EL (cell line): ENCODE measurements at regions not wholly inside any gene's neighbourhood (a gene's known extent, or its start where the extent isn't known, plus 50 kb on each side); places are given as distances from the start of the nearest gene placed in this dataset.
"Not testable (repeated sequence)": the region's sequence is repeated elsewhere in the genome, so short reads cannot be mapped to it uniquely, and the experiment has no call there.

ENCODE experiments used
- DNase-seq: peaks from one replicate; pipeline ENCODE4 v3.0.0-alpha.2; 2016

DNA sequence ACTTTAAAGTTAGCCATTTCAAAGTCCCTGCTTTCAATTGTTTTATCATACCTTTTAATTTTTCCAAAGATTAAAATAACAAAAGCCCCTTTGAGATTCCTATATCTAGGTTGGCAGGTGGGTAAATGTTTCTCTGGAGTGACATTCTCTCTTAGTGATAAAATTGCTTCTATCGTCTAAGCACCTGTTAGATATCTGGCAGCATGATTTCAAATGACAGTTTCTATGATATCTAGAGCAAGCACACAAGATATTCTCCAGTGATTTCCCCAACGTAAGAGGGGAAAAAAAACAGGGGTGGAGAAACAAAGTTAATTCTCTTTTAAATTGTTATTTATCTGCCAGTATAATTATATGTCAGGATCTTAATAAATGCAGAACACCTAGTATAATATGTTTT lies 610.2 kb downstream of the DSC3 start:
- DNase-seq, result no peak

DNA sequence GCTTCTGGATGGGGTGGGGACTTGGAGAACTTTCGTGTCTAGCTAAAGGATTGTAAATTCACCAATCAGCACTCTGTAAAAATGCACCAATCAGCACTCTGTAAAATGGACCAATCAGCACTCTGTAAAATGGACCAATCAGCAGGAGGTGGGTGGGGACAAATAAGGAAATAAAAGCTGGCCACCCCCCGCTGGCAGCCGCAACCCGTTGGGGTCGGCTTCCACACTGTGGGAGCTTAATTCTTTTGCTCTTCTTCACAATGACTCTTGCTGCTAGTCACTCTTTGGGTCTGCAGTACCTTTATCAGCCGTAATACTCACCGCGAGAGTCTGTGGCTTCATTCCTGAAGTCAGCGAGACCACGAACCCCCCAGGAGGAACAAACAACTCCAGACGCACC lies 623.1 kb downstream of the DSC3 start:
- not testable (repeated sequence) for DNase-seq

DNA sequence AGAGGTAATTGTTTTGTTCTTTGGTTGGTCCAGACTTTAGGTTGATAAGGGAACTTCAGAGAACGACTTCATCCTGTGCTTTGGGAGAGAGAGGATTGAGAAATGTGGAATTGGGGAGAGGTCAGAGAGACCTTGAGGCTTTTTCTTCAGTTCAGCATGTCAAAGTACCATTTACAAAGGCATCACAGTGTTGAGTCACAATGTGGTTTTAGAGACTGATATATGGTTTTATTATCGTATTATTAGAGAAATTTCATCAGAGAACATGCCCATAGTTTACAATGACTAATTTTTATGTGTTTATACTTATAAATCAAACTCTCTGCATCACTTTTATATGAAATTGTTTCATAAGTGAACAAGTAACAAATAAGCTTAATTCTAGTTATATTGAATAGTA lies 626.6 kb downstream of the DSC3 start:
- no peak for DNase-seq

DNA sequence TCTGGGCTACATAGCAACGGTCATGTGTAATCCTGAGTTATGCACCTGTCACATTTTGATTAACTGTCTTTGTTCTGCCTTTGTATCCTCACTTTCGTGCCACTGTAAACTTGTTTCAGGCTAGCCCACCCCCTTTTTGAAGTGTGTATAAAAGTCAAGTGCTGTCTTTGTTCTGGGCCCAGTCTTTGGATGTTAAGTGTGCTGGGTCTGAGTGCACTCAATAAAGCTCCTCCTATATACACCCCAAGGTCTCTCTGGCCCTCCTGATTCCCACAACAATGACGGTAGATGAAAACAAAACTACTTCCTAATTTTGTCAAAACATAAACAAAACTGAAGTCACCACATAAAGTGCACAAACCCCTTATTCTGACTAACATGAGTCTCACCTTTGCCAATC lies 633.4 kb downstream of the DSC3 start:
- DNase-seq, result no peak

DNA sequence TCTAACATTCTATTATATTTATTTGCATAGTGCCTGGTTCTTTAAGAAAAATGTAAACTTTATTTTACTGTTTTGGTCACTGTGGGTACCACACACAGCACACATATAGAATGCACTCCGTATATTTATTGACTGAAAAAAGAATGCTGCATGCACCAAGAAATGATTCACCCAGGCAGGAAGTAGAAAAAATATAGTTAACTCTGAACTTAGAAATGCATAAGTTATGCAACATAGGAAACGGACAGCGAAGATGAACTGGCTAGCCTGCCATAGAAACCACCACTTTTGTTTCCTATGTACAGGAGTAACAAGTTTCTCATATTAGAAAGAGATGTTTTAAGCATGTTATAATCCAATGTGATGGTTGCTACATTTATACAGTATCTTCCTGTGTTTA lies 635.8 kb downstream of the DSC3 start:
- no peak for DNase-seq

DNA sequence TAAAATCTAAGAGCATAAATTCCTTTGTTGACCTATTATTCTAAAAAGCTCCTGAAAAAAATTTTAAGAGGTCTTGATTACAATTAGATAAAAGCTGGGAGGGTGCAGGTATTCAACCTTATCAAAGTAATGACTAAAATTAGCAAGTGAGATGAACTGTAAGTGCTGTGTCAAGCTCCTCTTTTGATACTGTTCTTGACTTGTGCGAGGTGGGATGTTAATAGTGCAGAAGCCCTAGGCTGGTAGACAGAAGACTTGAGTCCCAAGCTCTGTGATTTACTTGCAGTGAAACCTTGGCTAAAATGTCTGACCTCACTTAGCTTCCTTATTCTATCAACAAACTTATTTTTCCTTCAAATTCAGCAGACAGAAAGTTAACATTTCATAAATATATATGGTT lies 637.5 kb downstream of the DSC3 start:
- no peak for DNase-seq

DNA sequence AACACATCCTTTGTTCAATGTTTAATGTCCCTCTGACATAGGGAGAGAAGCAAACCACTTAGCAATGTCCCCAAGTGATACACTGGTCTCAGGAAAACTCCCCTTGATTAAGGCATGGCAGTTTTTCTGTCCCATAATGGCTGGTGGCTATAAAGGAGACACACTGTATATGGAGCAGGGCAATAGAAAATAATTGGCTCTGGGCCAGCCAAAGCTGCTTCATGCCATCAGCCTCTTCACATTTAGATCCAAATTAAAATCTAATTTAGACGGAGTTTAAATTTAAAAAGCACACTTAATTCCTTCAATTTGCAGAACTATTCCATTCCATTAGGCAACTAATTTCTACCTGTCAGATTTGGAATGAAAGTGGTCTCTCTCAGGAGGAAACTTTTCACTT lies 638.1 kb downstream of the DSC3 start:
- DNase-seq, result no peak

DNA sequence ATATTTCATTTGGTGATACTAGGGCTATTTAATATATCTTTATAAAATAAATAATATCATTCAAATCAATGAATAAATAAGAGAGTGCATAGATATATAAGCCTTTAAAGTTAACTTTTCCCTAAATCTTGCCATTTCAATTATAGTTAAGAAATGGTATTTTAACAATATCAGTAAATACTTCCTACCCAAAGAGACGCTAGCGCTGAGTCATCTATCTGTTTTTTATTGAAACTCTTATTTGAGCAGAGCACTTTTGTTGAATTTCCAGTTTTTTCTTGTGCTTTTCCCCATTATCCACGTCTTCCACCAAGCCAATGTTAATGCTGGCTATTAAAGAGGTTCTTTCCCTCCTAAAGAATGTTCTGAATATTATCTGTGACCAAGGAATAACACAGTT lies 639.3 kb downstream of the DSC3 start:
- DNase-seq, result no peak

DNA sequence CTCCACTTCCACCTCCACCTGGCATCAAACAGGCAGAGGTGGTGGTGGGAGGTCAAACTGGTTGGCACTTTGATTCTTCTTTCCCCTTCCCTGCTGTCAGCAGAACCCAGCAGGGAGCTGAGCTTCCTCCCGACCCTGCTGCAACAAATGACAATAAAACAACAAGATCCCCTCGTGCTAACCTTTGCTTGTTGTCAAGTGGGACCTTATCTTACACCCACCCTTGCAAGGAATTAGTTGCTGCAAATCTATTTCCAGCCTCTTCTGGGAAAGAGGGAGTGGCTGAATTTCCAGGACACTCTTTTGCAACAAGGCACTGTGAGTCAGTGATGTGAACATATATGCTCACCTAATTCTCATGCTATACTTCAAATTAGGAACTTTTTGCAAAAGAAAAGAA lies 655.1 kb downstream of the DSC3 start:
- no peak for DNase-seq

DNA sequence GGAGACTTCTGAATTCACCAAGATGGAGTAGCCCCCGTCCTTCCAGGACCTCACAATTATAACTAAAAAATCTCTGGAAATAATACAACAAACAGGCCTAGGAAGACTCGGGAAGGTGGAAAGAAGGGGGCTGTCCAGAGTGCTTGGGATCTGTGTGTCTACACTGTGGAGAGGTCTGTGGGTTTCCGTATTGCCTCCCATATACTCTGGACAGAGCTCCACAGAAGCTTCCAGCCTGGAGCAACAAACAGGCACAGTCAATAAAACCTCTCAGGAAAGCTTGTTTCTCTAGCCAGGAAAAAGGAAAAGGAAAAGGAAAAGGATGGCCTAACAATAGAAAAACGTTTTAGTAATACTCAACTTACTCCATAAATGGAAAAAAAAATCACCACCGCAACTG lies 655.9 kb downstream of the DSC3 start:
- DNase-seq, result no peak

DNA sequence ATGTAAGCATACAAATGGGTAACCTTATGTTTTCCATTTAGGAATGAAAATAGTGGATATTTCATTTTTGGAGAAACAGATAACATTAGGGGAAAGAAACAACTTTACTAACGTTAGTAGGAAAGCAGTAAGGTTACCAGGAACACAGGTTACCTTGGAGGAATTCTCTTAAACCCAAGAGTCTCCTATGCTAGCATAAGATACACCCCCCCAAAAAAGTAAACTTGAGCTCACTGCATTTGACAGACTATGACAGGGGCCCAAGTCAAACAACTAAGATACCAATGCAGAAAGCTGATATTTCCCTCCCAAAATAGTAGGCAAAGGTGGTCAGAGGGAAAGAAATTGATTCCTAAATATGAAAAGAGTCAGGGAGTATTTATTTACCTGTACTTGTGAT lies 656.9 kb downstream of the DSC3 start:
- DNase-seq, result no peak

DNA sequence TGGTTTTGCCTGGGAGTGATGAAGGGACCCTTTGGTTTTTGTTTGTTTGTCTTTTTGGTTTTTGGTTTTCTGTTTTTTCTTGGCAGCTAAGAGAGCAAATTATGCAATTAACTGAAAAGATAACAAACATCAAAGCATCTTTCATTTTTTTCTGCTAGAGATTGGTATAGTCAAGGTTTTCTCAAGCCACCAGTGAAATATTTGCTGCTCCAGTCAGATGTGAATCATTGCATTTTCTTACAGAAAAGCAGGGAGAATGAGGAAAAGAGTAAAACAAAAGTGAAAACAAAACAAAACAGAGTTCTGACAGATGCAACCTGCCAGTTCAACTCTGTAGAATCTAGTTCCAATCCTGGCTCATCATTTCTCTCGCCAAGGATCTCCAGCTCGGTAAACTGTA lies 660.7 kb downstream of the DSC3 start:
- no peak for DNase-seq

DNA sequence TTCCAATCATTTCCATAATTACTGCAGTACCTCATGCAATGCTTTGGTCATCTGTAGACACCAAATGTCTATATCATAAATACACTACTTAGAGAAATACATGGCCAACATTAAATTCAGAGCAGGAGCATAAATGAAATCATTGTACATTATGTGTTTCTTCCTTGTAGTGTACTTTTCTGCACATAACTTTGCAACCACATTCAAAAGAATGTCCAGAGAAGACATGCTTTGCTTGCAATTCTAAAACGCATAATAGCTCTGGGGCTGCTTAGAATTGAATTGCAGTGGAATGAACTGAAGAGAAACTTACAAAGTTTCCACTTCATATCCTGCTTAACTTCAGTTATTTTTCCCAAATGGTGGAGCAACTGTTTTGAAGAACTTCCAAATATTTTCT lies 664.4 kb downstream of the DSC3 start:
- DNase-seq, result no peak

DNA sequence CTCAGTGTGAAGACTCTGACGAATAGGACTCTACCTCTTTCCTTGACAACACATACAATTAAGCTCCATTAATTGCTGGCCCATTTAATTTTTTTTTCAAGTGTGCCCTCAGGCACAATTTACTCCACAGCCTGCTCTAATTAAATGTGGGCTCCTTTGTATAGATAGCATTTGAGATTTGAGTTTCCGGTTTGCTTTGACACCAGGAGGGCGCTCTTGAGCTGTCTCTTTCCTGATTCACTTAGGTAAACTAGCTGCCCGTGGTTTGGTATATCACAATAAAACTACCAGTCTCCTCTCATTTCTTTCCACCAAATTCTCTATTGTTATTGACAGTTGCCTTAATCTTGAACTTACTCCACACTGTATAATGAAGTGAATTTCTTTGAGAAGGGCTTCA lies 666.0 kb downstream of the DSC3 start:
- DNase-seq, result no peak

DNA sequence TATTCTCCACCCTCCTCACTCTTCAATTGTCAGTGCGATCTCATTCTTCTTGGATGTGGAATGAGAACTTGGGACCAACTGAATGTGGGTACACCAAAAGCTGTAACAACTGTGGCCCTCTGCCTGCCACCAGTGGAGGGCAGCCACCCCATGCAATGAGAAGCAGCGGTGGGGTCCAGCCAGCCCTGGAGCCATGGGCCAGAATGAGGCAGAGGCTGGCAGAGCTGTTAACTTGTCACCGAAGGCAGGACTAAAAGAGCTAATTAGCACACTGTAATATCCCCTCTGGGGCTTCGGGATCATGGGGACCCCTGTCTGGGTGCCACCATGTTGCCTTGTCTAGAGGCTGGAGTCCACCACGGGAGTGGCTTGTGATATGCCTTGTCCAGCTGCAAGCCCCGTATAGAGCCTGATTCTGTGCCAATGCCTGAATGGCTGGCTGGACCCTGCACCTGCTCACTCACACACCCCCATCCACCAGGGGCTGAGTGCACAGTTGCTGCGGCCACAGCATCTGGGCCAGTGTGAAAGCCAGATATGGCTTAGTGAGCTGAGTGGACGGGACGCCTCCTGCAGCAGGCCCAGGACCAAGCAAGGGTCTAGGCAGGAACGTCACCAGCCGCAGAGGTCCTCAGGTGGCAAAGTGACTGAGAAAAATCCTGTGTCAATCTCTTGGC lies 680.5 kb downstream of the DSC3 start:
- DNase-seq, result no peak

DNA sequence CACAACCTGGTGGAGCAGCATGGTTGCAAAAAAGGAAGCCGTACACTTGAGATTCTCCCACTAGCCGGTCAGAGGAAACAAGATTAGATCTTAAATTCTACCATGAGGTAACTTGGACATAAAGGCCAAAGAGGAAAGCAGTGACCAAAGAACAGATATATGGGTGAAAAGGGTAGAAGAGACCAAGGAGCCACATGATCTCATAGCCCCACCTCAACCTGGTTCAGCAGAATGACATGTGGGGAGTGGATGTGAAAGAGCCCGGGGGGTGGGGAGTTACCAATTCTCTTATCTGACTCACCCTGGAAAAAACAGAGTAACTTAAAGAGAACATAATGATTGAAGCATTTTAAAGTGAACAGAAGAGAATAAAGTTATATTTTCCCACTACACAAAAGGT lies 683.0 kb downstream of the DSC3 start:
- DNase-seq, result no peak

DNA sequence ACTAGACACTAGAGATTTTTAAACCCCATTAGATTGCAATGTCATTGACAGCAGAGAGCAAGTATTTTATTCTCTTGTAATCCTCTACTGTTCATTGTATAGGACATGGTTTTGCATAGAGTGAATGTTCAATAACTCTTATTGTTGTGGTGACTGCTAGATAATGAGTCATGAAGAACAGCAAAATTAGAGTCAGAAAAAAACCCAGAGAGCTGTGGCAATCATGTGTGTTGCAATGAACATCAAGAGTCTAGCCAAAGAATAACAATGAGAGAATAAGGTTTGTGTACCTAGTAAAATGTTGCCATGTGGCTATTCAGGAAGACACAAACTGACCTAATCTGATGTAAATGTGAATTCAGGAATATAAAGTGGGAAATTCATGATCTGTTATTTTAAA lies 684.0 kb downstream of the DSC3 start:
- DNase-seq, result peak; percentile 5

DNA sequence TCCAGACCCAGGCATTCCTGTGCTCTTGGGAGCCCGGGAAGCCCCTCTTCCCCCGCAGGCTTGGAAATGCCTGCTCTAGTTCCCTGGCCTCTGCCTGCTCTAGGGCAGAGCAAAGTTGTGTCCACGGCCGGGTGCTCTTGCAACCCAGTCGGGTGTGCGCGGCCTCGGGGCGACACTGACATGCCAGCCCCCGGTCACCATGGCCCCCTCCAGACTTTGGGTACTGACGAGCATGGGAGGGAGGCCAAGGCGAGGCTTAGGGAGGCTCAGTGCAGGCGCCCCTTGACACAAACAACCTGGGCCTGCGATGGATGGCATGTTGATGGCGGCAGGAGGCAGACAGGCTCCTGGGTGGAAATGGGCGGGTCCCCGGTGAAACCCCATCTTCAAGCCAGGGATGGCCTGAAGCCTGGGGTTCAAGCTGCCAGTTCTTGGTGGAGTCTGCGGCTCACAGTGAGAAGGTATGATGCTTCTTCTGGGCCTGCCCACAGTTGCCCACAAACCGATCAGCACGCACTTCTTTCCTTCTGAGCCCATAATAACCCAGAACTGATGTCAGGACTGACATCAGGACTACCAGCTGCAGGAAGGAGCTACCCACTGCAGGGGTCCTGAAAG lies 689.9 kb downstream of the DSC3 start:
- DNase-seq, result no peak

DNA sequence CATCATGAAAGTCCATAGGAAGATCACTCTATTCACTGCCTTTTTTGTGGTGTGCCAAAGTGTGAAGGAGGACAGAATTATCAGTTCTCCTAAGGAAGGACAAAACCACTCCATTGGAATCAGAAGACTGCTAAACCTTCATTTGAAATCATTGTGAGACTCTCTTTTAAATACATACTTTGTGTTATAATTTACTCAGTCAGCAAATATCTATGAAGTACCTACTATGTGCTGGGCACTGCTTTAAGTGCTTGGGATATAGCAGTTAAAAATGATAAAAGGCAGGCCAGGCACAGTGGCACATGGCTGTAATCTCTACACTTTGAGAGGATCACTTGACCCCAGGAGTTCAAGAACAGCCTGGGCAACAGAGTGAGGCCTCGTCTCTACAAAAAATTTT lies 692.3 kb downstream of the DSC3 start:
- no peak for DNase-seq

DNA sequence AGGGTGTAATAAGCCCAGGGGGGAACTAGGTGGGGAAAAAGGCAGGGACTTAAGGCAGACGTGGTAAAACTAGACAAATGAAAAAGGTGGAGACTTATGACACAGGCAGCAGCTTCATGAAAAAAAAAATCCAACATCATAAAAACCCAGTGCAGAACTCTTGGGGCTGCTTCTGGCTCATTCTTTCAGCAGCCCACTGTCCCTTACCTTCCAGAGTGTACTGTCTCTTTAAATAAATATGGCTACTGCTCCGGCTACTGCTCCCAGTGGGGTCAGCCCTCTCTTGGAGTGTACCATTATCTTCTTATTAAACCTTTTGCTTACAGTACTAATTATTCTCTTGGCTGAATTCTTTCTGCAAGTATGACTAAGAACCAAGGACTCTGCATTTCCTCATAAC lies 699.5 kb downstream of the DSC3 start:
- no peak for DNase-seq

DNA sequence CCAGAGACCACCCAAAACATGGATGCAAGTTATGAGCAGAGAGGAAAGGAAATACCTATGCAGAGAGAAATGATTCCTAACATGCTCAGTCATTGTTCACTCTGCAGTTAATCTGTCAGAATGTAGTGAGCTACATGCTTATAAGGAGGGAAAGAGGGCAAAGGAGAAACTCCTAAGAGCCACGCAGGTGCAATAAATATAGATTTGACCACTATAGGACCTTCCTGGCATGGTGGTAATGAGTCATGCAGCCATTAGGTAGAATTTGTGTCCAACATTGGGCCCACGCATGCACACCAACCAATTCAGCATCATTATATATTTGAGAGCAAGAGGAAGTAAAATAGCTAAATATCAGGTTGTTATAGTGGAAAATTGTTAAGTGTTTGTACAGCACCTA lies 699.9 kb downstream of the DSC3 start:
- DNase-seq, result no peak

DNA sequence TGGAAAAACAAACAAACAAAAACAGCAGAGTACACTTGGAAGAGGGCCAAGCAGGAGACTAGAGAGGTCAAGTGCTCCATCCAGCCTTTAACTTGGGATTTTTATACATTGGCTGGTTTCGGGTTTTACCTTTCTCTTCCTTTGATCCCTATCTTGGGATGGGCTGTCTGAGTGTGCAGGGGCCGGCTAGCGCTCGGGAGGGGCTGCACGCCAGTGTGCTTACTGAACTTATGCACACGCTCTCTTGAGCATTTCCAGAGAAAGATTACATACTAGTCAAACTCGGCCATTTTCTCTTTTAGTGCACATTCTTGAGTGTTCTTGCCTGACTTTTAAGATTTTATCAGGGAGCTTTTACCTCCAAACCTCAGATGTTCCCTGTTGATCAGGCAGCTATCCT lies 707.8 kb downstream of the DSC3 start:
- no peak for DNase-seq

DNA sequence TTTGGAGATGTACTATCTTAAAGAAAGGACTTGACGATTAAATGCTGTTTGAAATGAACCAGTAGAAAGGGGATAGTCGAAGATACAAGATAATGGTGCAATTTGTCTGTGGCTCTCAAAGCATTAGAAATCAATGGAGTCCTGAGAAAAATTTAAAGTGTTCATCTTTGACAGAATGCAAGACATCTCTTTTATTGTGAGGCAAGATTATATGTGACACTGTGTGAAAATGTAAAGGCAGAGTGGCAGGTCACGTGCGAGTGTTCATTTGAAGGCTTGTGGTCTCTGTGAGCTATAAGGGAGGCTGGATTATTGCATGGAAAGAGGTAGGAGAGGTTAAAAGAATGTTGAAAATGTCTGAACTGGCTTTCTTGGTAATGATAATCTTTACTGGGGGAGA lies 709.2 kb downstream of the DSC3 start:
- DNase-seq, result no peak

DNA sequence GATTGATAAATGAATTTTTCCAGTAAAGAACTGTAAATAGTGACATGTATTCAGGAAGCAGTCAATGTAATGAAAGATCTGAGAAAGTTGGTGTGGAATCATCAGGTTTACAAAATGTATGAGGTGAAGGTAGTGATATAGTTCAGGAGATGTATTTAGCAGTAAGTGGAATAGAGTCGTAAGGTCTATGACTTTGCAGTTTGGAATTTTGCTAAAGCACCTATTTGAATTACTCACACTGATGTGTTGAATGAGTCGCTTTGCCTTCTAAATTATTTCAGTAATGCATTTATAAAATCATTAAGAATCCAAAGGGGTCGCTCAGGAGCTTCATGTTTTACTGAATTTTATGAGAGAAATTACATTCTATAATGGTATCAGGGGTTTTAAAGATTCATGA lies 713.7 kb downstream of the DSC3 start:
- DNase-seq, result peak; percentile 1

DNA sequence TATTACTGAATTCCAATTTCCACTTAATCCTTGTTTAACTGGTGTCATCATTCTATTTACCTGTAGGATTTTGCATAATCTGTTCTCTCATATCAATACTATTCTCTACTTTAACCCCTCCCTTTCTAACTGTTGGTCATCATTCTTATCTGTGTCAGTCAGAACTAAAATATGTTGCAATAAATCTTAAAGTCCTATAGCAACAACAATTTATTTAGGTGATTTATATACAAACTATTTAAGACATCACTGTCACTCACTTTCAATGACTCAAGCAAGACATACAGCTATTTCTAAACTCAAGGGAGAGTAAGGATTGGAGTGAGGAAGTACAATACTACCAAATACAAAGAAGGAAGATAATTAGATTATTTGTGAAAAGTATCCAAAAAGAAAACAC lies 740.4 kb downstream of the DSC3 start:
- no peak for DNase-seq
